KMS-11 (cell line): ENCODE measurements at regions not wholly inside any gene's neighbourhood (a gene's known extent, or its start where the extent isn't known, plus 50 kb on each side); places are given as distances from the start of the nearest gene placed in this dataset.

Source experiments
- H2AFZ ChIP-seq: fragments of 200-600 bp; sonication (generic); 2 replicates; pipeline ENCODE4 v1.6.1; 2016; ENCODE audit warnings: antibody characterized with exemption, mixed run types, low read depth
- H3K27ac ChIP-seq: fragments of 200-600 bp; sonication (generic); 2 replicates; pipeline ENCODE4 v1.6.1; 2016; ENCODE audit warnings: mild to moderate bottlenecking, mixed run types
- H3K27me3 ChIP-seq: fragments of 200-600 bp; sonication (generic); 2 replicates; pipeline ENCODE4 v1.6.1; 2017; ENCODE audit warnings: mild to moderate bottlenecking, low read depth, mixed run types, moderate library complexity; ENCODE audit not compliant: insufficient read depth
- H3K36me3 ChIP-seq: fragments of 200-600 bp; sonication (generic); 2 replicates; pipeline ENCODE4 v1.6.1; 2017; ENCODE audit warnings: mild to moderate bottlenecking, mixed run types; ENCODE audit not compliant: insufficient read depth
- H3K4me1 ChIP-seq: fragments of 200-600 bp; sonication (generic); 2 replicates; pipeline ENCODE4 v1.6.1; 2016; ENCODE audit warnings: mild to moderate bottlenecking, low read depth, mixed run types; ENCODE audit not compliant: poor library complexity, severe bottlenecking
- H3K4me2 ChIP-seq: fragments of 200-600 bp; sonication (generic); 2 replicates; pipeline ENCODE4 v1.7.0; 2016; ENCODE audit warnings: mild to moderate bottlenecking, mixed run types
- H3K4me3 ChIP-seq: fragments of 200-600 bp; sonication (generic); IDR thresholded peaks from 2 replicates; pipeline ENCODE4 v1.6.1; 2017; ENCODE audit warnings: low read depth, low read length, mixed read lengths; ENCODE audit not compliant: insufficient read depth
- H3K79me2 ChIP-seq: fragments of 200-600 bp; sonication (generic); 2 replicates; pipeline ENCODE4 v1.6.1; 2016; ENCODE audit warnings: low read depth, mixed run types; ENCODE audit not compliant: insufficient read depth
- H3K9ac ChIP-seq: fragments of 200-600 bp; sonication (generic); 2 replicates; pipeline ENCODE4 v1.6.1; 2016; ENCODE audit warnings: mild to moderate bottlenecking, mixed run types
- H4K20me1 ChIP-seq: fragments of 200-600 bp; sonication (generic); 2 replicates; pipeline ENCODE4 v1.6.1; 2016; ENCODE audit warnings: mild to moderate bottlenecking, mixed run types; ENCODE audit not compliant: insufficient read depth
- CTCF ChIP-seq: fragments of 200-600 bp; sonication (generic); conservative IDR thresholded peaks from 2 replicates; pipeline ENCODE4 v1.6.1; 2017; ENCODE audit warnings: low read depth, mild to moderate bottlenecking, antibody characterized with exemption, low read length, moderate library complexity, mixed read lengths

- Histone ChIP-seq H3K79me2 (no peaks in the 10 kb centered on the region), H3K27me3 (no peaks in the 10 kb centered on the region)
Observed at GRCh38 chrX:96373047-96373355, 311.6 kb upstream of the DIAPH2 start.

GRCh38 chrX:96376266-96376665, 308.4 kb upstream of the DIAPH2 start:
- Histone ChIP-seq H4K20me1 (no peaks in the 10 kb centered on the region), H3K36me3 (no peaks in the 10 kb centered on the region), H3K4me3 (no peak overlapping the region), H2AFZ (no peak overlapping the region), H3K9ac (no peak overlapping the region), H3K4me1 (no peaks in the 10 kb centered on the region), H3K4me2 (no peak overlapping the region), H3K27ac (no peak overlapping the region), H3K27me3 (no peaks in the 10 kb centered on the region), H3K79me2 (no peaks in the 10 kb centered on the region)
- TF ChIP-seq CTCF = no peak

More at GRCh38 chrX:96373047-96373355, 311.6 kb upstream of the DIAPH2 start:
- Histone ChIP-seq H2AFZ (no peak overlapping the region), H3K36me3 (no peaks in the 10 kb centered on the region), H3K4me1 (no peaks in the 10 kb centered on the region), H3K9ac (no peak overlapping the region), H4K20me1 (no peaks in the 10 kb centered on the region), H3K4me3 (no peak overlapping the region), H3K4me2 (no peak overlapping the region), H3K27ac (no peak overlapping the region)
- TF ChIP-seq CTCF = peak; percentile 21; the same call in 1 of the 2 replicates

- no peak overlapping the region for H2AFZ ChIP-seq
- no peak overlapping the region for H3K4me3 ChIP-seq
- H4K20me1 ChIP-seq = no peaks in the 10 kb centered on the region
- H3K4me2 ChIP-seq = no peak overlapping the region
- H3K9ac ChIP-seq = no peak overlapping the region
- no peaks in the 10 kb centered on the region for H3K36me3 ChIP-seq
- H3K79me2 ChIP-seq = no peaks in the 10 kb centered on the region
- no peaks in the 10 kb centered on the region for H3K4me1 ChIP-seq
- TF ChIP-seq CTCF = no peak
- H3K27me3 ChIP-seq = no peaks in the 10 kb centered on the region
- H3K27ac ChIP-seq = no peak overlapping the region
Observed at GRCh38 chrX:96379951-96380350, 304.7 kb upstream of the DIAPH2 start.

- H4K20me1 ChIP-seq = no peaks in the 10 kb centered on the region
- no peaks in the 10 kb centered on the region for H3K36me3 ChIP-seq
- H3K27me3 ChIP-seq = no peaks in the 10 kb centered on the region
- H3K4me3 ChIP-seq = no peak overlapping the region
- no peak overlapping the region for H3K9ac ChIP-seq
- H3K4me2 ChIP-seq = no peak overlapping the region
- no peaks in the 10 kb centered on the region for H3K79me2 ChIP-seq
- TF ChIP-seq CTCF = no peak
- no peak overlapping the region for H2AFZ ChIP-seq
- peaks cover 6% of the 10 kb centered on the region for H3K4me1 ChIP-seq
- H3K27ac ChIP-seq = no peak overlapping the region
Observed at GRCh38 chrX:96382018-96382417, 302.6 kb upstream of the DIAPH2 start.

GRCh38 chrX:96383428-96383827, 301.2 kb upstream of the DIAPH2 start:
- TF ChIP-seq CTCF = no peak
- H3K4me1 ChIP-seq = peaks cover 6% of the 10 kb centered on the region
- H3K27ac ChIP-seq = no peak overlapping the region
- no peak overlapping the region for H2AFZ ChIP-seq
- H3K4me2 ChIP-seq = no peak overlapping the region
- no peak overlapping the region for H3K4me3 ChIP-seq
- H3K36me3 ChIP-seq = no peaks in the 10 kb centered on the region
- H3K27me3 ChIP-seq = no peaks in the 10 kb centered on the region
- H3K9ac ChIP-seq = no peak overlapping the region
- no peaks in the 10 kb centered on the region for H4K20me1 ChIP-seq
- no peaks in the 10 kb centered on the region for H3K79me2 ChIP-seq
